ENCODE measurements at regions not wholly inside any gene's neighbourhood (a gene's known extent, or its start where the extent isn't known, plus 50 kb on each side); places are given as distances from the start of the nearest gene placed in this dataset.

GRCh38 chr3:139199421-139200010 is 144.3 kb upstream of the MRPS22 start:
- H3K4me3 ChIP-seq (ENCODE audit: control insufficient read depth, low read depth, low read length): no peak overlapping the region
- no peak for TF ChIP-seq CTCF (conservative IDR thresholded peaks at IDR 0.05; ENCODE audit: control insufficient read depth, insufficient read depth, low read depth, low read length)
- no peak for DNase-seq (ENCODE audit: low read depth)

- TF ChIP-seq CTCF (conservative IDR thresholded peaks at IDR 0.05; ENCODE audit: control insufficient read depth, insufficient read depth, low read depth, low read length): no peak
- DNase-seq (ENCODE audit: low read depth): no peak
- H3K4me3 ChIP-seq (ENCODE audit: control insufficient read depth, low read depth, low read length): no peak overlapping the region
These were observed 142.2 kb upstream of the MRPS22 start for GRCh38 chr3:139201446-139202225.

- no peak for TF ChIP-seq CTCF (conservative IDR thresholded peaks at IDR 0.05; ENCODE audit: control insufficient read depth, insufficient read depth, low read depth, low read length)
- DNase-seq (ENCODE audit: low read depth): no peak
- H3K4me3 ChIP-seq (ENCODE audit: control insufficient read depth, low read depth, low read length): no peak overlapping the region
These were observed 141.4 kb upstream of the MRPS22 start for GRCh38 chr3:139202226-139202958.

GRCh38 chr3:139202959-139203349 is 140.9 kb upstream of the MRPS22 start:
- no peak for TF ChIP-seq CTCF (conservative IDR thresholded peaks at IDR 0.05; ENCODE audit: control insufficient read depth, insufficient read depth, low read depth, low read length)
- DNase-seq (ENCODE audit: low read depth): no peak
- no peak overlapping the region for H3K4me3 ChIP-seq (ENCODE audit: control insufficient read depth, low read depth, low read length)

GRCh38 chr3:139203752-139204151 is 140.1 kb upstream of the MRPS22 start:
- TF ChIP-seq CTCF (conservative IDR thresholded peaks at IDR 0.05; ENCODE audit: control insufficient read depth, insufficient read depth, low read depth, low read length): no peak
- DNase-seq (ENCODE audit: low read depth): no peak
- no peak overlapping the region for H3K4me3 ChIP-seq (ENCODE audit: control insufficient read depth, low read depth, low read length)

- no peak for TF ChIP-seq CTCF (conservative IDR thresholded peaks at IDR 0.05; ENCODE audit: control insufficient read depth, insufficient read depth, low read depth, low read length)
- peak; percentile 29 for DNase-seq (ENCODE audit: low read depth)
- H3K4me3 ChIP-seq (ENCODE audit: control insufficient read depth, low read depth, low read length): no peak overlapping the region
These were observed 139.1 kb upstream of the MRPS22 start for GRCh38 chr3:139204728-139205127.
